ENCODE measurements at regions not wholly inside any gene's neighbourhood (a gene's known extent, or its start where the extent isn't known, plus 50 kb on each side); places are given as distances from the start of the nearest gene placed in this dataset.

GRCh38 chr13:62598708-62599107 is 1183.1 kb upstream of the PCDH20 start (continued):
- no peak for TF ChIP-seq CTCF (conservative IDR thresholded peaks at IDR 0.05; ENCODE audit: low read depth in 2 of 2)

GRCh38 chr13:62595976-62596375 is 1180.3 kb upstream of the PCDH20 start:
- no peak overlapping the region for H3K27ac Mint-ChIP-seq
- Histone ChIP-seq H3K27ac (ENCODE audit: low read depth) (no peak overlapping the region), H3F3A (replicated peaks; ENCODE audit: low read depth) (no peaks in the 10 kb centered on the region), H2AFZ (no peak overlapping the region), H3K4me1 (ENCODE audit: insufficient read depth) (no peaks in the 10 kb centered on the region), H3K9me2 (ENCODE audit: insufficient read depth) (no peaks in the 10 kb centered on the region), H3K4me3 (no peak overlapping the region), H4K20me1 (replicated peaks; ENCODE audit: insufficient read depth) (no peaks in the 10 kb centered on the region), H3K79me2 (replicated peaks; ENCODE audit: insufficient read depth) (no peaks in the 10 kb centered on the region), H3K4me2 (no peak overlapping the region), H3K27me3 (ENCODE audit: insufficient read depth) (no peaks in the 10 kb centered on the region), H3K36me3 (ENCODE audit: insufficient read depth) (no peaks in the 10 kb centered on the region)
- no peaks in the 10 kb centered on the region for H3K9me3 Mint-ChIP-seq
- TF ChIP-seq ZNF331 (CRISPR knock-in tag; IDR thresholded peaks at IDR 0.05; ENCODE audit: low read depth) (no peak), JUNB (IDR thresholded peaks at IDR 0.05; ENCODE audit: unreplicated experiment) (no peak)
- ATAC-seq, result no peak
- H3K4me1 Mint-ChIP-seq, result no peaks in the 10 kb centered on the region
- H3K4me3 Mint-ChIP-seq, result no peak overlapping the region
- no peaks in the 10 kb centered on the region for H3K27me3 Mint-ChIP-seq (ENCODE audit: insufficient read depth, low read depth, poor library complexity)
- H3K36me3 Mint-ChIP-seq (ENCODE audit: low read depth), result no peaks in the 10 kb centered on the region
- no peak for DNase-seq (ENCODE audit: low spot score)

GRCh38 chr13:62593804-62594203 is 1178.2 kb upstream of the PCDH20 start:
- H3K4me3 ChIP-seq, result no peak overlapping the region
- H3K4me3 Mint-ChIP-seq, result no peak overlapping the region
- no peaks in the 10 kb centered on the region for H3K36me3 ChIP-seq (ENCODE audit: insufficient read depth)
- H3K9me3 Mint-ChIP-seq, result no peaks in the 10 kb centered on the region
- ATAC-seq (no peak), DNase-seq (ENCODE audit: low spot score) (no peak)
- no peaks in the 10 kb centered on the region for H3K27me3 Mint-ChIP-seq (ENCODE audit: insufficient read depth, low read depth, poor library complexity)
- no peaks in the 10 kb centered on the region for H4K20me1 ChIP-seq (replicated peaks; ENCODE audit: insufficient read depth)
- no peak overlapping the region for H3K4me2 ChIP-seq
- no peaks in the 10 kb centered on the region for H3K27me3 ChIP-seq (ENCODE audit: insufficient read depth)
- no peaks in the 10 kb centered on the region for H3K4me1 ChIP-seq (ENCODE audit: insufficient read depth)
- no peaks in the 10 kb centered on the region; the same call in 2 of the 3 replicates for H3K4me1 Mint-ChIP-seq
- H3F3A ChIP-seq (replicated peaks; ENCODE audit: low read depth), result no peaks in the 10 kb centered on the region
- no peaks in the 10 kb centered on the region for H3K79me2 ChIP-seq (replicated peaks; ENCODE audit: insufficient read depth)
- no peak overlapping the region for H3K27ac ChIP-seq (ENCODE audit: low read depth)
- H2AFZ ChIP-seq, result no peak overlapping the region
- H3K27ac Mint-ChIP-seq, result no peak overlapping the region
- no peaks in the 10 kb centered on the region for H3K36me3 Mint-ChIP-seq (ENCODE audit: low read depth)
- no peaks in the 10 kb centered on the region for H3K9me2 ChIP-seq (ENCODE audit: insufficient read depth)
- no peak for TF ChIP-seq EZH2 (IDR thresholded peaks at IDR 0.05; ENCODE audit: low read depth, unreplicated experiment)
- TF ChIP-seq REST (IDR thresholded peaks at IDR 0.05; ENCODE audit: unreplicated experiment), result no peak
- TF ChIP-seq EZH2phosphoT487 (IDR thresholded peaks at IDR 0.05; ENCODE audit: unreplicated experiment), result no peak
- TF ChIP-seq STAT1 (IDR thresholded peaks at IDR 0.05; ENCODE audit: unreplicated experiment), result no peak
- no peak for TF ChIP-seq NANOG (IDR thresholded peaks at IDR 0.05; ENCODE audit: borderline replicate concordance)
- TF ChIP-seq POLR2AphosphoS5 (IDR thresholded peaks at IDR 0.05; ENCODE audit: low read depth), result no peak
- TF ChIP-seq ZNF114 (CRISPR knock-in tag; IDR thresholded peaks at IDR 0.05), result no peak
- TF ChIP-seq CREB1 (CRISPR knock-in tag; IDR thresholded peaks at IDR 0.05; ENCODE audit: low read depth), result no peak

Data from GM23338 (cell line).